Ovary (tissue), 7 donors: ENCODE measurements at regions not wholly inside any gene's neighbourhood (a gene's known extent, or its start where the extent isn't known, plus 50 kb on each side); places are given as distances from the start of the nearest gene placed in this dataset.
"Not testable (repeated sequence)": the region's sequence is repeated elsewhere in the genome, so short reads cannot be mapped to it uniquely, and the experiment has no call there.

Experiments used
- DNase-seq, 5 donors: peaks; one replicate each; pipeline ENCODE4 v3.0.0-alpha.2; 2019 to 2020
- H3K27ac ChIP-seq, 2 donors: fragments of 200-600 bp; one replicate each; pipeline versions ENCODE4 v1.5.1 to v1.8.0; 2019 to 2022
- H3K27me3 ChIP-seq: fragments of 200-600 bp; one replicate; pipeline ENCODE4 v1.8.0; 2022
- H3K36me3 ChIP-seq: fragments of 200-600 bp; sonication (generic); one replicate; pipeline ENCODE4 v1.5.1; 2019
- H3K4me1 ChIP-seq: one replicate; pipeline ENCODE4 v1.8.1; 2013; ENCODE audit warnings: mild to moderate bottlenecking, moderate library complexity; ENCODE audit not compliant: insufficient read depth
- H3K4me3 ChIP-seq: fragments of 200-600 bp; sonication (generic); one replicate; pipeline ENCODE4 v1.5.1; 2017
- H3K9me3 ChIP-seq, 2 donors: fragments of 200-600 bp in 1 of 2; sonication (generic) in 1 of 2; one replicate each; pipeline versions ENCODE4 v1.5.1 to v1.8.1; 2013 to 2019; ENCODE audit warnings: mild to moderate bottlenecking in 1 of 2, moderate library complexity in 1 of 2
- EP300 ChIP-seq: sonication (generic); formaldehyde crosslinking; IDR thresholded peaks from one replicate; pipeline ENCODE4 v1.6.1; 2017; ENCODE audit warnings: antibody characterized with exemption
- POLR2A ChIP-seq: fragments of 450-650 bp; IDR thresholded peaks from one replicate; pipeline ENCODE4 v1.6.1; 2017; ENCODE audit warnings: antibody characterized with exemption, mild to moderate bottlenecking, moderate library complexity
- WGBS, 3 donors: extraction: QIAGEN DNeasy Blood & Tissue Kit in 1 of 3; methylation state at CpG; one replicate each; pipeline versions ENCODE4 v1.1.5 to v1.1.7; 2013 to 2017; 5-methylcytosine and 5-hydroxymethylcytosine counted together
- intact Hi-C, 4 donors: fragments of 100-400 bp; cut with DNase I; formaldehyde crosslinking; loops; one replicate each; pipeline versions ENCODE4 v1.11.0 to v1.15.1; 2022 to 2023
- TF ChIP-seq, protein P1 (sequence below), 3 donors: fragments of 450-650 bp in 2 of 3; fragments of 200-600 bp in 1 of 3; IDR thresholded peaks; one replicate each; pipeline versions ENCODE4 v1.5.1 to v1.8.0; 2016 to 2022; ENCODE audit warnings: antibody characterized with exemption in 3 of 3, mild to moderate bottlenecking in 1 of 3
- donor health status: DM: no; HTN: no; CAD: no; lungs with moderate emphysema.
- donor health status: DM: no; HTN: no; CAD: no.
- donor health status: Bipolar disorder and iron deficiency.
- donor health status: DM: no; HTN: no; CAD: no.
- donor health status: DM: yes; HTN: yes; CAD: no.

DNA sequence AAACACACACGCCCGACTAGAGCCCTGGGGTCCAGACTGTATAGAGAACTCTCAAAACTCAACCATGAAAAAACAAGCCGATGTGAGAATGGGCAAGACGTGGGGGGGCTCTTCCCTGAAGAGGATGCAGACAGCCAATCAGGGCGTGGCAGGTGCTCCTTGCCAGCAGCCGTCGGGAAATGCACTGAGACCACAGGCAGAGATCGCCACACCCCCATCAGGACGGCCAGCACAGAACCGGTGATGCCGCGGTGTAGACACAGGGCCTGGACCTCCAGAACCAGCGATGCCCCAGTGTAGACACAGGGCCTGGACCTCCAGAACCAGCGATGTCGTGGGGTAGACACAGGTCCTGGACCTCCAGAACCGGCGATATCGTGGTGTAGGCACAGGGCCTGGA is 169.2 kb downstream of the LAT start:
- Histone ChIP-seq H3K27me3 (no peaks in the 10 kb centered on the region), H3K36me3 (no peaks in the 10 kb centered on the region), H3K27ac (peak overlapping the region in 1 of 2 donors; percentile 95), H3K4me1 (peaks cover 39% of the 10 kb centered on the region), H3K9me3 (no peaks in the 10 kb centered on the region), H3K4me3 (no peak overlapping the region)
- intact Hi-C loops: no loop called here
- 65 to 75% (median 69%) methylated on average over 18 of the region's 18 CpGs for WGBS, 3 donors
- TF ChIP-seq EP300: no peak
- TF ChIP-seq, protein P1, sequence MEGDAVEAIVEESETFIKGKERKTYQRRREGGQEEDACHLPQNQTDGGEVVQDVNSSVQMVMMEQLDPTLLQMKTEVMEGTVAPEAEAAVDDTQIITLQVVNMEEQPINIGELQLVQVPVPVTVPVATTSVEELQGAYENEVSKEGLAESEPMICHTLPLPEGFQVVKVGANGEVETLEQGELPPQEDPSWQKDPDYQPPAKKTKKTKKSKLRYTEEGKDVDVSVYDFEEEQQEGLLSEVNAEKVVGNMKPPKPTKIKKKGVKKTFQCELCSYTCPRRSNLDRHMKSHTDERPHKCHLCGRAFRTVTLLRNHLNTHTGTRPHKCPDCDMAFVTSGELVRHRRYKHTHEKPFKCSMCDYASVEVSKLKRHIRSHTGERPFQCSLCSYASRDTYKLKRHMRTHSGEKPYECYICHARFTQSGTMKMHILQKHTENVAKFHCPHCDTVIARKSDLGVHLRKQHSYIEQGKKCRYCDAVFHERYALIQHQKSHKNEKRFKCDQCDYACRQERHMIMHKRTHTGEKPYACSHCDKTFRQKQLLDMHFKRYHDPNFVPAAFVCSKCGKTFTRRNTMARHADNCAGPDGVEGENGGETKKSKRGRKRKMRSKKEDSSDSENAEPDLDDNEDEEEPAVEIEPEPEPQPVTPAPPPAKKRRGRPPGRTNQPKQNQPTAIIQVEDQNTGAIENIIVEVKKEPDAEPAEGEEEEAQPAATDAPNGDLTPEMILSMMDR (IDR thresholded peaks at IDR 0.05): no peak
- TF ChIP-seq POLR2A: no peak
- peak in 3 of 5 donors; percentile 46 to 67 (median 59) for DNase-seq

DNA sequence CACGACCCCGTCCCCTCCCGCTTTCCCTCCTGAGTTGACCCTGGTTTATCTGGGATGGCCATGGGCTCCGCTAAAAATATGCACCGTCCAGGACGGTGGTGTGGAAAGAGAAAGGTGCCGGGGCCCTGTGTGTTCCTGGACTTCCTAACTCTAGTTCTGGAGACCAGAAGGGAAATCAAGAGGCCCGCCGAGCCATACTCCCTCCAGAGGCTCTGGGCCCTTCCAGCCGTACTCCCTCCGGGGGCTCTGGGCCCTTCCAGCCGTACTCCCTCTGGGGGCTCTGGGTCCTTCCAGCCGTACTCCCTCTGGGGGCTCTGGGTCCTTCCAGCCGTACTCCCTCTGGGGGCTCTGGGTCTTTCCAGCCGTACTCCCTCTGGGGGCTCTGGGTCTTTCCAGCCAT is 168.5 kb downstream of the LAT start:
- Histone ChIP-seq H3K4me1 (peaks cover 31% of the 10 kb centered on the region), H3K27ac (peak overlapping the region; percentile 45 to 95)
- WGBS, 3 donors: 82 to 86% (median 83%) methylated on average over 15 of the region's 15 CpGs
- H3K4me3 ChIP-seq, intact Hi-C loops, H3K27me3 ChIP-seq, H3K9me3 ChIP-seq, H3K36me3 ChIP-seq: not testable (repeated sequence)
- peak in 1 of 5 donors; percentile 35 for DNase-seq

DNA sequence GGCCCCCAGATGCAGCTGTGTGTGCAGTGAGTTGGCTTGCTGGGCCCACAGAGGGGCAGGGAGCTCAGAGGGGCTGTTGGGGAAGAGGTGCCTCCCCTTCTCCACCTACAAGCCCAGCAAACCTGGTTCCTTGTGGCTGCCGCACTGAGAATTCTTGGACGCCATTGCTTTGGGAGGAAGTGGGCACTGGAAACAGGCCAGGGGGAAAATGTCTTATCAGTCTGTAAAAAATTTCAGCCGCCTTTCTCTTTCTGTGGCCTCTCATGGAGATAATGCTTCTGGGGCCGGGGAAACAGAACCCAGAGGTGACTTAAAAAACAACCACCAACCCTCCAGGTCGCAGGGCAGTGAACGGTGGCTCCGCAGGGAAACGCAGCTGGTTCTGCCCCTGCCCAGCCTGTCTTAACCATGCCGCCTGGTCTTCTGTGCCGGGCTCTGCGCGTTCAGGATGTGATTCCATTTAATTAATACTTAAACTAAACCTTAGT is 167.7 kb downstream of the LAT start:
- peak in 1 of 5 donors; percentile 24 for DNase-seq
- 58 to 80% (median 73%) methylated on average over 12 of the region's 12 CpGs for WGBS, 3 donors
- H3K4me1 ChIP-seq: peaks cover 24% of the 10 kb centered on the region

DNA sequence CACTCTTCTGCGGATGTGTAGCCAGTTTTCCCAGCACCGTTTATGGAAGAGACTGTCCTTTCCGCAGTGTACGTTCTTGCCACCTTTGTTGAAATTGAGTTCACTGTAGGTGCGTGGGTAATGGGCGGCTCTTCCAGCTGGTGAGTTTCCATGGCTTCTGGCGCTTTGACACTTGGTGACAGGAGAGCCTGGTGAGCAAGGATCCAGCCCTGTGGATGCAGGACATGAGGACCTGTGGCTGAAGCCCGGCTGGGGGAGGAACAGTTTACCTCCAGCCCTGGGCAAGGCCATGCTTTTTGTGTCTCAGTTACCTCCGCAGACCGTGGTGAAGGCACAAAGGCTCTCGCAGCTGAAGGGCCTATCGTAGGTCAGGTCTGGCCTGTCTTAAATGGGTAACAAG is 166.5 kb downstream of the LAT start:
- TF ChIP-seq POLR2A (no peak), EP300 (no peak)
- TF ChIP-seq, protein P1 (IDR thresholded peaks at IDR 0.05): no peak
- intact Hi-C loops: no loop called here
- Histone ChIP-seq H3K4me3 (no peak overlapping the region), H3K27me3 (no peaks in the 10 kb centered on the region), H3K36me3 (no peaks in the 10 kb centered on the region), H3K9me3 (no peaks in the 10 kb centered on the region), H3K27ac (no peak overlapping the region), H3K4me1 (peaks cover 18% of the 10 kb centered on the region)
- 90 to 94% (median 94%) methylated on average over 12 of the region's 12 CpGs for WGBS, 3 donors
- DNase-seq: peak in 1 of 5 donors; percentile 22

More for the DNA sequence above, 167.7 kb downstream of the LAT start:
- H3K4me3 ChIP-seq, H3K9me3 ChIP-seq, intact Hi-C loops, H3K36me3 ChIP-seq, H3K27me3 ChIP-seq: not testable (repeated sequence)
- H3K27ac ChIP-seq: peak overlapping the region in 1 of 2 donors; percentile 19

DNA sequence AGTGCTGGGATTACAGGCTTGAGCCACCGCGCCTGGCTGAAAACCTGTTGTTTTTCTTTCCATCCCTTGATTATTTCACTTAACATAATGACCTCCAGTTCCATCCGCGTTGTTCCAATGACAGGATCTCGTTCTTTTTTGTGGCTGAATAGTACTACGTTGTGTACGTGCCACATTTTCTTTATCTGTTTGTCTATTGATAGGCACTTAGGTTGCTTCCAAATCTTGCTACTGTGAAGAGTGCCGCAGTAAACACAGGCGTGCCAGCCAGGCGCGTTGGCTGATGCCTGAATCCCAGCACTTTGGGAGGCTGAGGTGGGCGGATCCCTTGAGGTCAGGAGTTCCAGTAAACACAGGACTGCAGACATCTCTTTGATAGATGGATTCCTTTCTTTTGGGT is 165.1 kb downstream of the LAT start:
- H3K27ac ChIP-seq, intact Hi-C loops, H3K36me3 ChIP-seq, H3K4me3 ChIP-seq, H3K9me3 ChIP-seq, H3K27me3 ChIP-seq: not testable (repeated sequence)
- WGBS, 3 donors: 83 to 90% (median 84%) methylated on average over 12 of the region's 12 CpGs
- H3K4me1 ChIP-seq: peaks cover 13% of the 10 kb centered on the region
- DNase-seq: peak in 1 of 5 donors; percentile 30

DNA sequence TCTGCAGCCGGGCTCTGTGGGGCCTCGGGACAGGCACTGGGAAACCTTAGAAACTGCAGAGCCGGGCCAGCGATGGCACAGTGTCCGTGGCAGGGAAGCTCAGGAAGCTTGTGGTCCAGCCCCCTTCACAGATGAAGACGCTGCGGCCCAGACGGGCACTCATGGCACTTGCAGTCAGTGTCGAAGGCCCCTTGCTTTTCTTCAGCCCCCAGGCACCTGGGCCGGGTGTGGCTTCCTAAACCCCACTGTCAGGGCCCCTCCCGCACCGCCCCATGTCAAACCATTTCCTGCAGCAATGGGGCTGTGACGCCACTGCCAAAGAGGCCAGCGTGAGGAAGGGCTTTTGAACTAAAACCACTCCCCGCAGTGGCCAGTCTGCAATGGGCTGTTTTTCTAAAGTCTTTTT is 164.0 kb downstream of the LAT start:
- peak in 2 of 5 donors; percentile 27 to 38 for DNase-seq
- Histone ChIP-seq H3K9me3 (no peaks in the 10 kb centered on the region), H3K27ac (no peak overlapping the region), H3K36me3 (no peaks in the 10 kb centered on the region), H3K4me1 (peaks cover 9% of the 10 kb centered on the region), H3K27me3 (no peaks in the 10 kb centered on the region), H3K4me3 (no peak overlapping the region)
- TF ChIP-seq POLR2A: no peak
- TF ChIP-seq, protein P1 (IDR thresholded peaks at IDR 0.05): no peak
- no peak for TF ChIP-seq EP300
- intact Hi-C loops: no loop called here
- 84 to 91% (median 89%) methylated on average over 15 of the region's 15 CpGs for WGBS, 3 donors
